Smooth muscle cell (in vitro differentiated cells): ENCODE measurements at regions not wholly inside any gene's neighbourhood (a gene's known extent, or its start where the extent isn't known, plus 50 kb on each side); places are given as distances from the start of the nearest gene placed in this dataset.
"Not testable (repeated sequence)": the region's sequence is repeated elsewhere in the genome, so short reads cannot be mapped to it uniquely, and the experiment has no call there.

Source experiments
- DNase-seq: peaks from one replicate; lab custom pipeline; 2025; ENCODE audit not compliant: unreplicated experiment; lab: John Stamatoyannopoulos, UW
- H2AFZ ChIP-seq: fragments of 200-600 bp; sonication (generic); 2 replicates; pipeline ENCODE4 v1.6.0; 2016; ENCODE audit warnings: antibody characterized with exemption, low read depth, mild to moderate bottlenecking
- H3F3A ChIP-seq: fragments of 200-600 bp; sonication (generic); 2 replicates; pipeline ENCODE4 v1.6.0; 2017; ENCODE audit warnings: antibody characterized with exemption, low read depth
- H3K27ac ChIP-seq: fragments of 200-600 bp; sonication (generic); 2 replicates; pipeline ENCODE4 v1.5.1; 2016; ENCODE audit warnings: low read depth, mild to moderate bottlenecking
- H3K27me3 ChIP-seq: fragments of 200-600 bp; sonication (generic); 2 replicates; pipeline ENCODE4 v1.6.1; 2016; ENCODE audit warnings: low read depth, mild to moderate bottlenecking
- H3K36me3 ChIP-seq: fragments of 200-600 bp; sonication (generic); 2 replicates; pipeline ENCODE4 v1.5.1; 2016; ENCODE audit warnings: low read depth
- H3K4me1 ChIP-seq: fragments of 200-600 bp; sonication (generic); 2 replicates; pipeline ENCODE4 v1.5.1; 2016; ENCODE audit warnings: low read depth
- H3K4me2 ChIP-seq: fragments of 200-600 bp; sonication (generic); 2 replicates; pipeline ENCODE4 v1.6.0; 2016; ENCODE audit warnings: mild to moderate bottlenecking
- H3K4me3 ChIP-seq: fragments of 200-600 bp; sonication (generic); 2 replicates; pipeline ENCODE4 v1.5.1; 2016; ENCODE audit warnings: mild to moderate bottlenecking
- H3K79me2 ChIP-seq: fragments of 200-600 bp; sonication (generic); 2 replicates; pipeline ENCODE4 v1.6.0; 2016; ENCODE audit warnings: low read depth, mild to moderate bottlenecking
- H3K9ac ChIP-seq: fragments of 200-600 bp; sonication (generic); 2 replicates; pipeline ENCODE4 v1.6.0; 2016; ENCODE audit warnings: low read depth
- H3K9me3 ChIP-seq: fragments of 200-600 bp; sonication (generic); replicated peaks from 2 replicates; pipeline ENCODE4 v1.5.1; 2016; ENCODE audit warnings: low read depth
- H4K20me1 ChIP-seq: fragments of 200-600 bp; sonication (generic); 2 replicates; pipeline ENCODE4 v1.6.0; 2016; ENCODE audit warnings: low read depth
- WGBS: methylation state at CpG from one replicate; pipeline ENCODE4 v1.1.7; 2016; ENCODE audit warnings: low lambda C conversion rate; 5-methylcytosine and 5-hydroxymethylcytosine counted together
- TF ChIP-seq, protein P1 (sequence below): fragments of 200-600 bp; sonication (generic); IDR thresholded peaks from 2 replicates; pipeline ENCODE4 v1.5.1; 2017; ENCODE audit warnings: borderline replicate concordance, mild to moderate bottlenecking, antibody characterized with exemption; ENCODE audit not compliant: insufficient read depth, poor library complexity, severe bottlenecking

DNA sequence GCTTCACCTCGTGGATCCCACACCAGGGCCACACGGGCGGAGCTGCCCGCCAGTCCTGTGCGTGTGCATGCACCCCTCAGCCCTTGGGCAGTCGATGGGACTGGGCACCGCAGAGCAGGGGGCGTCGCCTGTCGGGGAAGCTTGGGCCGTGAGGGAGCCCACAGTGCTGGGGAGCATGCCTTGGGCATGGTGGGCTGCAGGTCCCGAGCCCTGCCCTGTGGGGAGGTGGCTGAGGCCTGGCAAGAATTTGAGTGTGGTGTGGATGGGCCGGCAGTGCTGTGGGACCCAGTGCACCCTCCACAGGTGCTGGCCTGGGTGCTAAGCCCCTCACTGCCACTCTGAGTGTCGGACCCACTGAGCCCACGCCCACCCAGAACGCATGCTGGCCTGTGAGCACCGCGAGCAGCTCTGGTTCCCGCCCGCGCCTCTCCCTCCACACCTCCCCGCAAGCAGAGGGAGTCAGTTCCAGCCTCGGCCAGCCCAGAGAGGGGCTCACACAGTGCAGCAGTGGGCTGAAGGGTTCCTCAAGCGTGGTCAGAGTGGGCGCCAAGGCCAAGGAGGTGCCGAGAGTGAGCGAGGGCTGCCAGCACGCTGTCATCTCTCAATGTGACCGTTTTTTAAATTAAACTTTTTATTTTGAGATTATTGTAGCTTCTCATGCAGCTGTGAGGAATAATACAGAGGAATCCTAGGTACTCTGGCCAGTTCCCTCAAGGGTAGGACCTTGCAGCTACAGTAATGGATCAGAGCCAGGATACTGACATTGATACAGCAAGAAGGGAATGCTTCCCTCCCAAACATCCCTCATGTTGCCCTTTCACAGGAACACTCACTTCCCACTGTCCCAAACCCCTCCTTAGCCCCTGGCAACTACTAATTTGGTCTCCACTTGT, 127.7 kb downstream of the CRYBB2 start:
- H3K27me3 ChIP-seq, result no peaks in the 10 kb centered on the region
- H3K4me3 ChIP-seq, result no peak overlapping the region
- H3K9me3 ChIP-seq, result no peaks in the 10 kb centered on the region
- H3K36me3 ChIP-seq, result no peaks in the 10 kb centered on the region
- no peak for DNase-seq
- 94% methylated on average over 28 of the region's 29 CpGs for WGBS
- no peak overlapping the region for H3K9ac ChIP-seq
- no peak overlapping the region for H3K27ac ChIP-seq
- H3F3A ChIP-seq, result no peaks in the 10 kb centered on the region
- no peaks in the 10 kb centered on the region for H3K4me1 ChIP-seq
- no peak overlapping the region for H2AFZ ChIP-seq
- H4K20me1 ChIP-seq, result no peaks in the 10 kb centered on the region
- no peaks in the 10 kb centered on the region for H3K79me2 ChIP-seq
- no peak overlapping the region for H3K4me2 ChIP-seq
- TF ChIP-seq, protein P1, sequence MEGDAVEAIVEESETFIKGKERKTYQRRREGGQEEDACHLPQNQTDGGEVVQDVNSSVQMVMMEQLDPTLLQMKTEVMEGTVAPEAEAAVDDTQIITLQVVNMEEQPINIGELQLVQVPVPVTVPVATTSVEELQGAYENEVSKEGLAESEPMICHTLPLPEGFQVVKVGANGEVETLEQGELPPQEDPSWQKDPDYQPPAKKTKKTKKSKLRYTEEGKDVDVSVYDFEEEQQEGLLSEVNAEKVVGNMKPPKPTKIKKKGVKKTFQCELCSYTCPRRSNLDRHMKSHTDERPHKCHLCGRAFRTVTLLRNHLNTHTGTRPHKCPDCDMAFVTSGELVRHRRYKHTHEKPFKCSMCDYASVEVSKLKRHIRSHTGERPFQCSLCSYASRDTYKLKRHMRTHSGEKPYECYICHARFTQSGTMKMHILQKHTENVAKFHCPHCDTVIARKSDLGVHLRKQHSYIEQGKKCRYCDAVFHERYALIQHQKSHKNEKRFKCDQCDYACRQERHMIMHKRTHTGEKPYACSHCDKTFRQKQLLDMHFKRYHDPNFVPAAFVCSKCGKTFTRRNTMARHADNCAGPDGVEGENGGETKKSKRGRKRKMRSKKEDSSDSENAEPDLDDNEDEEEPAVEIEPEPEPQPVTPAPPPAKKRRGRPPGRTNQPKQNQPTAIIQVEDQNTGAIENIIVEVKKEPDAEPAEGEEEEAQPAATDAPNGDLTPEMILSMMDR, result no peak

DNA sequence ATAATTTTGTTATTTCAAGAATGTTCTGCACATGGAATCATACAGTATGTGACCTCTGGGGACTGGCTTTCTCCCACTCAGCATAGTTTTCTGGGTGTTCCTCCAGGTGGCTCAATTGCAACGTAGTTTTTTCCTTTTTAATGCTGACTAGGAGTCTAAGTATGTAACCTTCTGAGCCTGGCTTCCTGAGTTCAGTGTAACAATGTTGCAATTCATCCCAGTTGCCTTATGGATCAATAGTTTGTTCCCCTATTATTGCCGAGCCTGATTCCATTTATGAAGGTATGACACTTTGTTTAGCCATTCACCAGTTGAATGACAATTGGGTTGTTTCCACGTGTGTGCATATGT, 128.3 kb downstream of the CRYBB2 start:
- no peak overlapping the region for H3K9ac ChIP-seq
- no peak for DNase-seq
- H3K36me3 ChIP-seq, result no peaks in the 10 kb centered on the region
- H3K27ac ChIP-seq, result no peak overlapping the region
- H3K9me3 ChIP-seq, result no peaks in the 10 kb centered on the region
- H3F3A ChIP-seq, result no peaks in the 10 kb centered on the region
- no peak overlapping the region for H3K4me3 ChIP-seq
- no peaks in the 10 kb centered on the region for H4K20me1 ChIP-seq
- H3K4me1 ChIP-seq, result no peaks in the 10 kb centered on the region
- no peaks in the 10 kb centered on the region for H3K27me3 ChIP-seq
- H3K4me2 ChIP-seq, result no peak overlapping the region
- no peak overlapping the region for H2AFZ ChIP-seq
- no peaks in the 10 kb centered on the region for H3K79me2 ChIP-seq
- 89% methylated on average over 3 of the region's 3 CpGs for WGBS
- TF ChIP-seq, protein P1, result no peak

DNA sequence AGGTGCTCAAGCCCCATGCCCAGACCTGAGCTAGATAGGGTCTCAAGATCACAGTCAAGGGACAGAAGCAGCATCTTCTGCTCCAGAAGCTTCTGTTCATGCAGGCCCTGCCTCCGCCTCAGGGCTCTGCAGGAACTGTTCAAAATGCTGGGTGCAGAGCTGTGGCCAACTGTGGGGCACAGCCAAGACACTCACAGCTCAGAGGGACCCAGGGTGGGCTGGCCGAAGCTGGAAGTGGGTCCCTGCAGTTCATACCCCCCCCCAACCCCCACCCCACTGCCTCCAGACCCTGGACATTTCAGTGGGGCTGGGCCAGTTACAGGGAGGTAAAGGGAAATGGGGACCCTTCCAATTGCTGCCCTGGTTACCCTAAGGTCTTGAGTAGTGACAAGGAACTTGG, 129.0 kb downstream of the CRYBB2 start:
- no peak for DNase-seq
- no peaks in the 10 kb centered on the region for H3K36me3 ChIP-seq
- WGBS, result 91% methylated on average over 2 of the region's 2 CpGs

DNA sequence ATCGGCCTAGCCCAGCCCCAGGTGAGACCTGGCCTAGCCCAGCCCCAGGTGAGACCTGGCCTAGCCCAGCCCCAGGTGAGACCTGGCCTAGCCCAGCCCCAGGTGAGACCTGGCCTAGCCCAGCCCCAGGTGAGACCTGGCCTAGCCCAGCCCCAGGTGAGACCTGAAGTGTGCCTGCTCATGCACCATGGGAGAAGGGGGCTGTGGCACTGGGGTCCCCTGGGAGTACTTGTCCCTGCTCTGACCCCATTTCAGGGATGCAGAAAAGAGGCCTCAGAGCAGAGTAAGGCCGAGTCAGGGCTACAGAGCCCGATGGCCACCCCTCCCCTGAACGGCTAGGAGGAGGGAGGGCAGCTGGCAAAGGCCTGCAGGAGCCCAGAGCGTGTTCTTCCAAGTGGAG, 129.6 kb downstream of the CRYBB2 start:
- WGBS, result 99% methylated on average over 5 of the region's 5 CpGs
- not testable (repeated sequence) for H3K27ac ChIP-seq, H3K36me3 ChIP-seq, H2AFZ ChIP-seq, H3K9me3 ChIP-seq, H3K4me3 ChIP-seq, H3F3A ChIP-seq, H3K4me2 ChIP-seq, DNase-seq, H4K20me1 ChIP-seq, H3K4me1 ChIP-seq, H3K9ac ChIP-seq, H3K27me3 ChIP-seq, H3K79me2 ChIP-seq

More for the DNA sequence above, 129.0 kb downstream of the CRYBB2 start:
- TF ChIP-seq, protein P1, result no peak
- Histone ChIP-seq H3K9ac (no peak overlapping the region), H2AFZ (no peak overlapping the region), H4K20me1 (no peaks in the 10 kb centered on the region), H3K27ac (no peak overlapping the region), H3K79me2 (no peaks in the 10 kb centered on the region), H3K4me2 (no peak overlapping the region), H3K27me3 (no peaks in the 10 kb centered on the region), H3F3A (no peaks in the 10 kb centered on the region), H3K4me3 (no peak overlapping the region), H3K9me3 (no peaks in the 10 kb centered on the region), H3K4me1 (no peaks in the 10 kb centered on the region)
